NOMO-1 (cell line): ENCODE measurements at regions not wholly inside any gene's neighbourhood (a gene's known extent, or its start where the extent isn't known, plus 50 kb on each side); places are given as distances from the start of the nearest gene placed in this dataset.
"Not testable (repeated sequence)": the region's sequence is repeated elsewhere in the genome, so short reads cannot be mapped to it uniquely, and the experiment has no call there.

Source experiments
- DNase-seq, 2 experiments: peaks; one replicate each; lab custom pipeline; 2025; ENCODE audit not compliant: unreplicated experiment in 2 of 2; lab: John Stamatoyannopoulos, UW

- DNase-seq = peak; percentile 16 to 31
These were observed 85.9 kb downstream of the ASMT start for GRCh38 chrX:1700757-1701156.

- DNase-seq = not testable (repeated sequence)
These were observed 86.6 kb downstream of the ASMT start for GRCh38 chrX:1701396-1701901.

GRCh38 chrX:1702142-1702541 is 87.3 kb downstream of the ASMT start:
- not testable (repeated sequence) for DNase-seq

GRCh38 chrX:1702557-1702956 is 87.7 kb downstream of the ASMT start:
- not testable (repeated sequence) for DNase-seq

GRCh38 chrX:1709277-1709676 is 94.4 kb downstream of the ASMT start:
- not testable (repeated sequence) for DNase-seq

GRCh38 chrX:1713296-1713695 is 98.4 kb downstream of the ASMT start:
- DNase-seq = no peak

GRCh38 chrX:1717373-1717772 is 102.5 kb downstream of the ASMT start:
- DNase-seq = no peak

GRCh38 chrX:1719270-1719669 is 104.4 kb downstream of the ASMT start:
- DNase-seq = no peak

- peak in 1 of 2 experiments; percentile 78 for DNase-seq
These were observed 106.0 kb downstream of the ASMT start for GRCh38 chrX:1720836-1721235.

GRCh38 chrX:1725472-1725871 is 110.6 kb downstream of the ASMT start:
- DNase-seq = no peak

- DNase-seq = no peak
These were observed 112.7 kb downstream of the ASMT start for GRCh38 chrX:1727531-1728027.

GRCh38 chrX:1734806-1735205 is 119.9 kb downstream of the ASMT start:
- DNase-seq = no peak

GRCh38 chrX:1741816-1742394 is 127.0 kb downstream of the ASMT start:
- no peak for DNase-seq

- DNase-seq = no peak
These were observed 128.2 kb downstream of the ASMT start for GRCh38 chrX:1743105-1743504.

- no peak for DNase-seq
These were observed 128.8 kb downstream of the ASMT start for GRCh38 chrX:1743663-1744062.

- no peak for DNase-seq
These were observed 133.5 kb downstream of the ASMT start for GRCh38 chrX:1748408-1748807.

- no peak for DNase-seq
These were observed 134.6 kb downstream of the ASMT start for GRCh38 chrX:1749499-1749898.

GRCh38 chrX:1750267-1750666 is 135.4 kb downstream of the ASMT start:
- no peak for DNase-seq

GRCh38 chrX:1751781-1752180 is 136.9 kb downstream of the ASMT start:
- DNase-seq = no peak

GRCh38 chrX:1752799-1753198 is 137.9 kb downstream of the ASMT start:
- DNase-seq = not testable (repeated sequence)

GRCh38 chrX:1754077-1754476 is 139.2 kb downstream of the ASMT start:
- no peak for DNase-seq

- DNase-seq = no peak
These were observed 148.4 kb downstream of the ASMT start for GRCh38 chrX:1763294-1763693.

- not testable (repeated sequence) for DNase-seq
These were observed 150.1 kb downstream of the ASMT start for GRCh38 chrX:1764883-1765364.
